ENCODE measurements at regions not wholly inside any gene's neighbourhood (a gene's known extent, or its start where the extent isn't known, plus 50 kb on each side); places are given as distances from the start of the nearest gene placed in this dataset.

- TF ChIP-seq CTCF (IDR thresholded peaks at IDR 0.05), result no peak
- TF ChIP-seq E2F1 (CRISPR knock-in tag; IDR thresholded peaks at IDR 0.05), result no peak
- no peak for TF ChIP-seq ZBTB43 (CRISPR knock-in tag; IDR thresholded peaks at IDR 0.05)
- no peak for TF ChIP-seq ZMAT4 (CRISPR knock-in tag; IDR thresholded peaks at IDR 0.05)
- TF ChIP-seq TEAD4 (CRISPR knock-in tag; IDR thresholded peaks at IDR 0.05), result no peak
- TF ChIP-seq ATF6 (CRISPR knock-in tag; IDR thresholded peaks at IDR 0.05), result no peak
- TF ChIP-seq SP1 (CRISPR knock-in tag; conservative IDR thresholded peaks at IDR 0.05), result no peak
- no peak for TF ChIP-seq AFF4 (CRISPR knock-in tag; IDR thresholded peaks at IDR 0.05; ENCODE audit: borderline replicate concordance)
Measured at GRCh38 chr1:56439610-56440264, 139.6 kb downstream of the PLPP3 start.
